Epithelial cell of prostate (primary cell): ENCODE measurements at regions not wholly inside any gene's neighbourhood (a gene's known extent, or its start where the extent isn't known, plus 50 kb on each side); places are given as distances from the start of the nearest gene placed in this dataset.
"Not testable (repeated sequence)": the region's sequence is repeated elsewhere in the genome, so short reads cannot be mapped to it uniquely, and the experiment has no call there.

Experiments
- DNase-seq: peaks from one replicate; pipeline ENCODE4 v3.0.0-alpha.2; 2011; ENCODE audit warnings: low read depth, low spot score
- H3K27ac ChIP-seq: fragments of 450-650 bp; 2 replicates; pipeline ENCODE4 v1.5.1; 2017; ENCODE audit warnings: mild to moderate bottlenecking

GRCh38 chr6:144778056-144778455, 492.9 kb downstream of the UTRN start:
- H3K27ac ChIP-seq, result no peak overlapping the region
- DNase-seq, result no peak

- DNase-seq, result no peak
- H3K27ac ChIP-seq, result no peak overlapping the region
These were observed 493.8 kb downstream of the UTRN start for GRCh38 chr6:144778773-144779492.

- no peak for DNase-seq
- H3K27ac ChIP-seq, result no peak overlapping the region
These were observed 496.7 kb downstream of the UTRN start for GRCh38 chr6:144781836-144782235.

GRCh38 chr6:144782634-144783033, 497.5 kb downstream of the UTRN start:
- H3K27ac ChIP-seq, result no peak overlapping the region
- no peak for DNase-seq

GRCh38 chr6:144785056-144785455, 499.9 kb downstream of the UTRN start:
- no peak for DNase-seq
- H3K27ac ChIP-seq, result no peak overlapping the region

GRCh38 chr6:144786825-144787224, 501.7 kb downstream of the UTRN start:
- no peak overlapping the region for H3K27ac ChIP-seq
- no peak for DNase-seq

GRCh38 chr6:144793744-144794143, 508.6 kb downstream of the UTRN start:
- no peak overlapping the region for H3K27ac ChIP-seq
- DNase-seq, result no peak

GRCh38 chr6:144795022-144795421, 509.9 kb downstream of the UTRN start:
- not testable (repeated sequence) for DNase-seq

GRCh38 chr6:144796070-144796469, 510.9 kb downstream of the UTRN start:
- DNase-seq, result no peak
- no peak overlapping the region for H3K27ac ChIP-seq

More at GRCh38 chr6:144795022-144795421, 509.9 kb downstream of the UTRN start:
- not testable (repeated sequence) for H3K27ac ChIP-seq

GRCh38 chr6:144797881-144798589, 512.9 kb downstream of the UTRN start:
- H3K27ac ChIP-seq, result peak overlapping the region; percentile 30
- peak; percentile 14 for DNase-seq

GRCh38 chr6:144804246-144804790, 519.2 kb downstream of the UTRN start:
- no peak for DNase-seq
- no peak overlapping the region for H3K27ac ChIP-seq

- no peak for DNase-seq
- no peak overlapping the region for H3K27ac ChIP-seq
These were observed 519.9 kb downstream of the UTRN start for GRCh38 chr6:144805049-144805448.

GRCh38 chr6:144806222-144806621, 521.1 kb downstream of the UTRN start:
- no peak for DNase-seq
- H3K27ac ChIP-seq, result no peak overlapping the region

GRCh38 chr6:144809120-144809519, 524.0 kb downstream of the UTRN start:
- no peak for DNase-seq
- no peak overlapping the region for H3K27ac ChIP-seq

GRCh38 chr6:144809969-144810368, 524.8 kb downstream of the UTRN start:
- no peak for DNase-seq

GRCh38 chr6:144811140-144811539, 526.0 kb downstream of the UTRN start:
- no peak for DNase-seq
- H3K27ac ChIP-seq, result no peak overlapping the region

More at GRCh38 chr6:144809969-144810368, 524.8 kb downstream of the UTRN start:
- no peak overlapping the region for H3K27ac ChIP-seq

GRCh38 chr6:144816936-144817335, 531.8 kb downstream of the UTRN start:
- H3K27ac ChIP-seq, result no peak overlapping the region
- no peak for DNase-seq

- DNase-seq, result no peak
- no peak overlapping the region for H3K27ac ChIP-seq
These were observed 535.1 kb downstream of the UTRN start for GRCh38 chr6:144820270-144820669.

- H3K27ac ChIP-seq, result no peak overlapping the region
- DNase-seq, result no peak
These were observed 538.0 kb downstream of the UTRN start for GRCh38 chr6:144823131-144823530.

- no peak for DNase-seq
- H3K27ac ChIP-seq, result no peak overlapping the region
These were observed 538.9 kb downstream of the UTRN start for GRCh38 chr6:144824018-144824417.

- no peak overlapping the region for H3K27ac ChIP-seq
- no peak for DNase-seq
These were observed 549.4 kb downstream of the UTRN start for GRCh38 chr6:144834426-144835038.
